ENCODE measurements at regions not wholly inside any gene's neighbourhood (a gene's known extent, or its start where the extent isn't known, plus 50 kb on each side); places are given as distances from the start of the nearest gene placed in this dataset.

DNA sequence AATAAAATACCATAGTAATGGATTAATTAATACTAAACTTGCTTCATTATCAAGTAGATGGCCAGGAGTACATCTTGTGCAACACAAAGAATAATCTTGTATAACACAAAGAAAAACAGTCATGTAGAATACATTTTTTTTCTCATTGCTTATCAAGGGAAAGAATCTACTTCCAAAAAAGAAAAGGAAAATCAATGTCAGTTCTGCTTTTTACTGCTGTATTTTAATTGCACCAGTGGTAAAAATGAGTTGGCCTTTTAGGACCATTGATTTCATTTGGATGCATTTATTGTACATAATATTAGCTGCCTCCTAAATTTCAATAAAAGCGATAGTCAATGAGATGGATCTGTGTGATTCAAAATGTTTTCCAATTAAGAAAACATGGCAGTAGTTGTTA lies 96.9 kb upstream of the BTBD3 start:
- TF ChIP-seq, protein P1, sequence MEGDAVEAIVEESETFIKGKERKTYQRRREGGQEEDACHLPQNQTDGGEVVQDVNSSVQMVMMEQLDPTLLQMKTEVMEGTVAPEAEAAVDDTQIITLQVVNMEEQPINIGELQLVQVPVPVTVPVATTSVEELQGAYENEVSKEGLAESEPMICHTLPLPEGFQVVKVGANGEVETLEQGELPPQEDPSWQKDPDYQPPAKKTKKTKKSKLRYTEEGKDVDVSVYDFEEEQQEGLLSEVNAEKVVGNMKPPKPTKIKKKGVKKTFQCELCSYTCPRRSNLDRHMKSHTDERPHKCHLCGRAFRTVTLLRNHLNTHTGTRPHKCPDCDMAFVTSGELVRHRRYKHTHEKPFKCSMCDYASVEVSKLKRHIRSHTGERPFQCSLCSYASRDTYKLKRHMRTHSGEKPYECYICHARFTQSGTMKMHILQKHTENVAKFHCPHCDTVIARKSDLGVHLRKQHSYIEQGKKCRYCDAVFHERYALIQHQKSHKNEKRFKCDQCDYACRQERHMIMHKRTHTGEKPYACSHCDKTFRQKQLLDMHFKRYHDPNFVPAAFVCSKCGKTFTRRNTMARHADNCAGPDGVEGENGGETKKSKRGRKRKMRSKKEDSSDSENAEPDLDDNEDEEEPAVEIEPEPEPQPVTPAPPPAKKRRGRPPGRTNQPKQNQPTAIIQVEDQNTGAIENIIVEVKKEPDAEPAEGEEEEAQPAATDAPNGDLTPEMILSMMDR (IDR thresholded peaks at IDR 0.05) = no peak
- TF ChIP-seq POLR2AphosphoS5 (IDR thresholded peaks at IDR 0.05; ENCODE audit: low read depth, low read length) = no peak
- TF ChIP-seq SIN3A (IDR thresholded peaks at IDR 0.05; ENCODE audit: borderline replicate concordance, insufficient read depth, low read depth, low read length) = no peak

Data from Panc1 (cell line).